ENCODE measurements at regions not wholly inside any gene's neighbourhood (a gene's known extent, or its start where the extent isn't known, plus 50 kb on each side); places are given as distances from the start of the nearest gene placed in this dataset.

DNA sequence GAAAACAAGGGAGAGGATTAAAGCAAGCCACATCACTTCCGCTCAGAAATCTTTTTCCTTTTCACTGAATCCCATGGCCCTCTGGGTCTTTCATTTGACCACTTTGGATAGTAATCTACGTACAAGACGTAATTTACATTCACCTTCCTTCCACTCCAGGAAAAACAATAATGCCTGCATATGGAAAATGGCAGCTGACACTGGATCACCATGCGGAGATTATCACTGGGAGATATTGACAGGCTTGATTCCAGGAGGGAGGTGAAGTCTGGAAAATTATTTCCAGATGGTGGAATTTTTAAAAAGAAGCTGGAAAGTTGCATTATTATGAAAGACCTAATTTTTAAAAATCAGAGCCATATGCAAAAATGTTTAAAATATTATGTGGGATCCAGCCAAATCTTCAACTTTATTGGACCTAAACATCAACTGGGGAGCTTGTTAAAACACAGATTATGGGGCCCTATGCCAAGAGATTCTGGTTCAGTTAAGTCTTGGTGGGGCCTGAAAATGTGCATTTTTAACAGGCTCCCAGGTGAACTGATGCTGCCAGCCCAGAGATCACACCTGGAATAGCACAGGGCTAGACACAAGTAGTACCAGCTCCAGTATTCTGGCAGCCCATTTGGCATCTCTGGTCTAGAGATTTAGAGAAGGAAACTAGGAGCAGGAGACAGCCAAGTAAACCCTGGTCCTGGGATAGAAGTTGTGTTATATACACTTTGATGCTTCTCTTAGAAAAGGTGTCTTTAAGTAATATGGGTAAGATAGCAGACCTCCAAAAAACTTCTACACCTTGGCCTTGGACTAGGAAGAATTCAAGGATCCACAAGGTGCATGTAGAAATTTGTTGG is 290.3 kb upstream of the LDB2 start:
- DNase-seq (ENCODE audit: low read depth, low spot score) = no peak
- Histone ChIP-seq H3K4me1 (ENCODE audit: control insufficient read depth, extremely low read depth, insufficient read depth, low read length) (no peaks in the 10 kb centered on the region), H3K9ac (ENCODE audit: control insufficient read depth, extremely low read depth, insufficient read depth, low read length) (no peak overlapping the region), H3K9me3 (ENCODE audit: control insufficient read depth, low read depth, low read length) (no peaks in the 10 kb centered on the region), H3K79me2 (ENCODE audit: control insufficient read depth, insufficient read depth, low read length) (no peaks in the 10 kb centered on the region), H3K36me3 (ENCODE audit: control insufficient read depth in 2 of 2, extremely low read depth in 1 of 2, insufficient read depth in 2 of 2, low read length in 2 of 2) (no peaks in the 10 kb centered on the region), H2AFZ (ENCODE audit: control insufficient read depth, low read length) (no peak overlapping the region), H3K27me3 (ENCODE audit: control insufficient read depth, extremely low read depth, insufficient read depth, low read length) (no peaks in the 10 kb centered on the region), H3K9me1 (ENCODE audit: control insufficient read depth, extremely low read depth, insufficient read depth, low read length) (no peaks in the 10 kb centered on the region), H3K4me3 (ENCODE audit: control insufficient read depth in 2 of 3, extremely low read depth in 1 of 3, insufficient read depth in 2 of 3, low read depth in 1 of 3, low read length in 3 of 3) (no peak overlapping the region), H3K27ac (ENCODE audit: control insufficient read depth, insufficient read depth, low read length) (no peak overlapping the region), H3K4me2 (ENCODE audit: control insufficient read depth, extremely low read depth, insufficient read depth, low read depth, low read length) (no peak overlapping the region), H4K20me1 (ENCODE audit: control insufficient read depth, extremely low read depth, insufficient read depth, low read length) (no peaks in the 10 kb centered on the region)
- dilution Hi-C loops (cut with MboI; ENCODE audit: extremely low pct_ligation_motif_present, low sequenced_read_pairs) = no loop called here
- TF ChIP-seq, protein P1, sequence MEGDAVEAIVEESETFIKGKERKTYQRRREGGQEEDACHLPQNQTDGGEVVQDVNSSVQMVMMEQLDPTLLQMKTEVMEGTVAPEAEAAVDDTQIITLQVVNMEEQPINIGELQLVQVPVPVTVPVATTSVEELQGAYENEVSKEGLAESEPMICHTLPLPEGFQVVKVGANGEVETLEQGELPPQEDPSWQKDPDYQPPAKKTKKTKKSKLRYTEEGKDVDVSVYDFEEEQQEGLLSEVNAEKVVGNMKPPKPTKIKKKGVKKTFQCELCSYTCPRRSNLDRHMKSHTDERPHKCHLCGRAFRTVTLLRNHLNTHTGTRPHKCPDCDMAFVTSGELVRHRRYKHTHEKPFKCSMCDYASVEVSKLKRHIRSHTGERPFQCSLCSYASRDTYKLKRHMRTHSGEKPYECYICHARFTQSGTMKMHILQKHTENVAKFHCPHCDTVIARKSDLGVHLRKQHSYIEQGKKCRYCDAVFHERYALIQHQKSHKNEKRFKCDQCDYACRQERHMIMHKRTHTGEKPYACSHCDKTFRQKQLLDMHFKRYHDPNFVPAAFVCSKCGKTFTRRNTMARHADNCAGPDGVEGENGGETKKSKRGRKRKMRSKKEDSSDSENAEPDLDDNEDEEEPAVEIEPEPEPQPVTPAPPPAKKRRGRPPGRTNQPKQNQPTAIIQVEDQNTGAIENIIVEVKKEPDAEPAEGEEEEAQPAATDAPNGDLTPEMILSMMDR (optimal IDR thresholded peaks at IDR 0.05 in 1 of 3, IDR thresholded peaks at IDR 0.05 in 1 of 3, conservative IDR thresholded peaks at IDR 0.05 in 1 of 3; ENCODE audit: extremely low read depth in 1 of 3, insufficient read depth in 2 of 3, low read length in 3 of 3) = no peak
- TF ChIP-seq EZH2 (IDR thresholded peaks at IDR 0.05; ENCODE audit: low read length) = no peak
- no peak for FAIRE-seq

DNA sequence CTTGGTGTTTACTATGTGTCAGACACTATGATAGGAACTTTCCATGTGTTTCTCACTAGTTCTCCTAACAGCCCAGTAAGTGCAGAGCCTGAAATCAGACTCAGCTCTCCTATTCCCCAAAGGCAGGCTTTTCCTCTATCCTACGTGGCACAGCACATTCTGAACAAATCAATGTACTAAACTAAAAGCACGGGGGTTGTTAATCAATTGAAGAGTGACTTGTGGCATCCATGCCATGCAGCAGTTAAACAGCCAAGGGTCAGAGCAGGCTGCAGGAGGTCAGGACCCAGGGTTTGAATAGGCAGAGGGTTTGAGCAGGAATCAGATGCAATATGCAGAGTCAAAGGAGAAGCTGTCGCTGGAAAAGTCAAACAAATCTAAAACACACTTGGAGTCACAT is 289.7 kb upstream of the LDB2 start:
- Histone ChIP-seq H3K9me3 (ENCODE audit: control insufficient read depth, low read depth, low read length) (no peaks in the 10 kb centered on the region), H3K4me1 (ENCODE audit: control insufficient read depth, extremely low read depth, insufficient read depth, low read length) (no peaks in the 10 kb centered on the region), H3K36me3 (ENCODE audit: control insufficient read depth in 2 of 2, extremely low read depth in 1 of 2, insufficient read depth in 2 of 2, low read length in 2 of 2) (no peaks in the 10 kb centered on the region), H3K4me2 (ENCODE audit: control insufficient read depth, extremely low read depth, insufficient read depth, low read depth, low read length) (no peak overlapping the region), H4K20me1 (ENCODE audit: control insufficient read depth, extremely low read depth, insufficient read depth, low read length) (no peaks in the 10 kb centered on the region), H3K27ac (ENCODE audit: control insufficient read depth, insufficient read depth, low read length) (no peak overlapping the region), H2AFZ (ENCODE audit: control insufficient read depth, low read length) (no peak overlapping the region), H3K9me1 (ENCODE audit: control insufficient read depth, extremely low read depth, insufficient read depth, low read length) (no peaks in the 10 kb centered on the region), H3K27me3 (ENCODE audit: control insufficient read depth, extremely low read depth, insufficient read depth, low read length) (no peaks in the 10 kb centered on the region), H3K79me2 (ENCODE audit: control insufficient read depth, insufficient read depth, low read length) (no peaks in the 10 kb centered on the region), H3K9ac (ENCODE audit: control insufficient read depth, extremely low read depth, insufficient read depth, low read length) (no peak overlapping the region), H3K4me3 (ENCODE audit: control insufficient read depth in 2 of 3, extremely low read depth in 1 of 3, insufficient read depth in 2 of 3, low read depth in 1 of 3, low read length in 3 of 3) (no peak overlapping the region)
- DNase-seq (ENCODE audit: low read depth, low spot score) (no peak), FAIRE-seq (no peak)
- dilution Hi-C loops (cut with MboI; ENCODE audit: extremely low pct_ligation_motif_present, low sequenced_read_pairs) = no loop called here
- TF ChIP-seq, protein P1 (optimal IDR thresholded peaks at IDR 0.05 in 1 of 3, IDR thresholded peaks at IDR 0.05 in 1 of 3, conservative IDR thresholded peaks at IDR 0.05 in 1 of 3; ENCODE audit: extremely low read depth in 1 of 3, insufficient read depth in 2 of 3, low read length in 3 of 3) = no peak
- no peak for TF ChIP-seq EZH2 (IDR thresholded peaks at IDR 0.05; ENCODE audit: low read length)

Measured in keratinocyte (primary cell).